GM10248 (cell line): ENCODE measurements at regions not wholly inside any gene's neighbourhood (a gene's known extent, or its start where the extent isn't known, plus 50 kb on each side); places are given as distances from the start of the nearest gene placed in this dataset.
"Not testable (repeated sequence)": the region's sequence is repeated elsewhere in the genome, so short reads cannot be mapped to it uniquely, and the experiment has no call there.

Experiments
- CTCF ChIA-PET: fragments of 300-600 bp; sonication (Branson Sonifier 250); formaldehyde crosslinking; extraction: SDS; loops from one replicate; lab custom pipeline; 2021; ENCODE audit warnings: antibody characterized with exemption; lab: Yijun Ruan, JAX
- POLR2A ChIA-PET: fragments of 350-650 bp; sonication (Branson Sonifier 250); formaldehyde crosslinking; extraction: SDS; loops from one replicate; lab custom pipeline; 2020; ENCODE audit warnings: antibody characterized with exemption; lab: Yijun Ruan, JAX
- DNase-seq: peaks from one replicate; pipeline ENCODE4 v3.0.0; 2012; ENCODE audit errors: extremely low spot score
- TF ChIP-seq, protein P1 (sequence below): IDR thresholded peaks from 2 replicates; pipeline ENCODE4 v1.5.1; 2012; ENCODE audit warnings: mild to moderate bottlenecking, low read depth; ENCODE audit errors: extremely low read depth, missing control alignments, control extremely low read depth

DNA sequence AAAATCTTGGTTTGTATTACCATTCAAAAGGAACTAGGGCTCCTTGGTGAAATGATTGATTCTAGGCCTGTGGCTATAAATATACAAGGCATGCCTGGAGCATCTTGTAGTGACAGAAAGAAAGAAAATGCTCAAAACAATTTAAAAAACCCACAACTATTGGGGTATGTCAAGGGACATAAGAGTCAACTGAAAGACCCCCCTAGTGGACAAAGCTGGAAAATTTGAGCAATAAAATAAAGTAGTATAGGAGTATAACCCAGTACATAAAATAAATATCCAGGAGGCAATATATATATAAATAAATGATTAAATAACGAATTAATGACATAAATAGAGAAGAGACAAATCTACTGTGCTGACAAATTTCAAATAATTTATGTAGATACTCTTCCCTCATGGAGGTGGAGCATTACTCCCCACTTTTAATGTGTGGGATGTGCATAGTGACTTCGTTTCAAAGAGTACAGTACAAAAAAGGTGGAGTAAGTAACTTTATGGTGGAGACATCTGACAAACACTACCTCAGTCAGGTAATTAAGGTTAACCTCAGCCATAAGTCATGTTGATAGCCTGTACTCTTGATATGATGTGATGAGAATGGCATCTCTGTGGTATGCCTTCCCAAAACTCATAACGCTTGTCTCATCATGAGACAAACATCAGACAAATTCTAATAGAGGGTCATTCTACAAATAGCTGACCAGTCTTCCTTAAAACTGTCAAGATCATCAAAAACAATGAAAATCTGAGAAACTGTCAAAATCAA lies 185.0 kb upstream of the GLRA2 start:
- no peak for DNase-seq
- CTCF ChIA-PET = no interaction called here
- POLR2A ChIA-PET = no interaction called here
- TF ChIP-seq, protein P1, sequence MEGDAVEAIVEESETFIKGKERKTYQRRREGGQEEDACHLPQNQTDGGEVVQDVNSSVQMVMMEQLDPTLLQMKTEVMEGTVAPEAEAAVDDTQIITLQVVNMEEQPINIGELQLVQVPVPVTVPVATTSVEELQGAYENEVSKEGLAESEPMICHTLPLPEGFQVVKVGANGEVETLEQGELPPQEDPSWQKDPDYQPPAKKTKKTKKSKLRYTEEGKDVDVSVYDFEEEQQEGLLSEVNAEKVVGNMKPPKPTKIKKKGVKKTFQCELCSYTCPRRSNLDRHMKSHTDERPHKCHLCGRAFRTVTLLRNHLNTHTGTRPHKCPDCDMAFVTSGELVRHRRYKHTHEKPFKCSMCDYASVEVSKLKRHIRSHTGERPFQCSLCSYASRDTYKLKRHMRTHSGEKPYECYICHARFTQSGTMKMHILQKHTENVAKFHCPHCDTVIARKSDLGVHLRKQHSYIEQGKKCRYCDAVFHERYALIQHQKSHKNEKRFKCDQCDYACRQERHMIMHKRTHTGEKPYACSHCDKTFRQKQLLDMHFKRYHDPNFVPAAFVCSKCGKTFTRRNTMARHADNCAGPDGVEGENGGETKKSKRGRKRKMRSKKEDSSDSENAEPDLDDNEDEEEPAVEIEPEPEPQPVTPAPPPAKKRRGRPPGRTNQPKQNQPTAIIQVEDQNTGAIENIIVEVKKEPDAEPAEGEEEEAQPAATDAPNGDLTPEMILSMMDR = no peak

DNA sequence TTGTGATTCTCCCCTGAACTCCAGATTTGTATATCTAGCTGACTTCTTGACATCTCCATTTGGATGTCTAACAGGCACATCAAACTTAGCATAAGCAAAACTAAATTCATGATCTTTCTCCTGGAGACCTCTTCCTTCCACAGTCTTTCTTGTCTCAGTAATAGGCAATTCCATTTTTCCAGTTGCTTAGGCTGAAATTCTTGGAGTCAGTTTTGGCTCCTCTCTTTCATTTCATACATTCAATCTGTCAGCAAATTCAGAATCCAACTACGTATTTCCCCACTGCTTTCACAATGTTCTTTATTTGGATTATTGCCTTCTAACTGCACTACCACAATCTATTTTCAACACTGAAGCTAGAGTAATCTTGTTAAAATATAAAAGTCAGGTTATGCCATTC lies 219.9 kb upstream of the GLRA2 start:
- DNase-seq = no peak
- POLR2A ChIA-PET = no interaction called here

DNA sequence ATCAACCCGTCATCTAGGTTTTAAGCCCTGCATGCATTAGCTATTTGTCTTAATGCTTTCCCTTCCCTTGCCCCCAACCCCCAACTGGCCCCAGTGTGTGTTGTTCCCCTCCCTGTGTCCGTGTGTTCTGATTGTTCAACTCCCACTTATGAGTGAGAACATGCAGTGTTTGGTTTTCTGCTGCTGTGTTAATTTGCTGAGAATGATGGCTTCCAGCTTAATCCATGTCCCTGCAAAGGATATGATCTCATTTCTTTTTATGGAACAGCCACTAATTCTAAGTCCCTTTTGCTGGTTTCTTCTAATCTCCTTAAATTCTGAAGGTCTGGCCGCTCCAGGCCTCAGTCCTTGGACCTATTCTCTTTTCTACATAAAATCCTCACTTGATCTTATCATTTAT lies 220.4 kb upstream of the GLRA2 start:
- POLR2A ChIA-PET, CTCF ChIA-PET, DNase-seq: not testable (repeated sequence)

More for the DNA sequence above, 219.9 kb upstream of the GLRA2 start:
- TF ChIP-seq, protein P1 = no peak
- CTCF ChIA-PET = no interaction called here

GRCh38 chrX:14303891-14304290 lies 225.4 kb upstream of the GLRA2 start:
- TF ChIP-seq, protein P1 = no peak
- ChIA-PET CTCF (no interaction called here), POLR2A (no interaction called here)
- DNase-seq = no peak

- DNase-seq, CTCF ChIA-PET, POLR2A ChIA-PET: not testable (repeated sequence)
Measured at GRCh38 chrX:14302561-14302960, 226.8 kb upstream of the GLRA2 start.

- TF ChIP-seq, protein P1 = no peak
- DNase-seq = no peak
- POLR2A ChIA-PET = no interaction called here
- CTCF ChIA-PET = no interaction called here
Measured at GRCh38 chrX:14300376-14300775, 229.0 kb upstream of the GLRA2 start.

- POLR2A ChIA-PET = no interaction called here
- CTCF ChIA-PET = no interaction called here
- no peak for DNase-seq
- TF ChIP-seq, protein P1 = no peak
Measured at GRCh38 chrX:14295426-14295825, 233.9 kb upstream of the GLRA2 start.
